GM23248 (cell line): ENCODE measurements at regions not wholly inside any gene's neighbourhood (a gene's known extent, or its start where the extent isn't known, plus 50 kb on each side); places are given as distances from the start of the nearest gene placed in this dataset.

Experiments used
- DNase-seq: peaks from one replicate; pipeline ENCODE4 v3.0.0-alpha.2; 2015
- H2AFZ ChIP-seq: fragments of 200-600 bp; sonication (generic); 2 replicates; pipeline ENCODE4 v1.6.1; 2016; ENCODE audit warnings: antibody characterized with exemption
- H3F3A ChIP-seq: fragments of 200-600 bp; sonication (generic); 2 replicates; pipeline ENCODE4 v1.6.1; 2016; ENCODE audit warnings: mild to moderate bottlenecking, antibody characterized with exemption, mixed run types; ENCODE audit not compliant: insufficient read depth
- H3K27ac ChIP-seq: fragments of 200-600 bp; sonication (generic); 2 replicates; pipeline ENCODE4 v1.5.1; 2016; ENCODE audit warnings: mild to moderate bottlenecking
- H3K27me3 ChIP-seq: fragments of 200-600 bp; sonication (generic); replicated peaks from 2 replicates; pipeline ENCODE4 v1.6.1; 2016; ENCODE audit warnings: mild to moderate bottlenecking; ENCODE audit not compliant: insufficient read depth
- H3K36me3 ChIP-seq: fragments of 200-600 bp; sonication (generic); 2 replicates; pipeline ENCODE4 v1.6.1; 2016; ENCODE audit warnings: low read depth, mild to moderate bottlenecking
- H3K4me1 ChIP-seq: fragments of 200-600 bp; sonication (generic); 2 replicates; pipeline ENCODE4 v1.6.1; 2016; ENCODE audit warnings: mild to moderate bottlenecking; ENCODE audit not compliant: insufficient read depth
- H3K4me2 ChIP-seq: fragments of 200-600 bp; sonication (generic); one replicate; pipeline ENCODE4 v1.6.1; 2016; ENCODE audit warnings: mild to moderate bottlenecking; ENCODE audit not compliant: unreplicated experiment
- H3K4me3 ChIP-seq: fragments of 200-600 bp; sonication (generic); 2 replicates; pipeline ENCODE4 v1.5.1; 2016; ENCODE audit warnings: mild to moderate bottlenecking
- H3K79me2 ChIP-seq: fragments of 200-600 bp; sonication (generic); 2 replicates; pipeline ENCODE4 v1.6.1; 2016; ENCODE audit warnings: mild to moderate bottlenecking; ENCODE audit not compliant: insufficient read depth
- H3K9ac ChIP-seq: fragments of 200-600 bp; sonication (generic); 2 replicates; pipeline ENCODE4 v1.6.1; 2016; ENCODE audit warnings: mild to moderate bottlenecking
- H3K9me2 ChIP-seq: fragments of 200-600 bp; sonication (generic); 2 replicates; pipeline ENCODE4 v1.6.1; 2016; ENCODE audit warnings: mixed run types, mild to moderate bottlenecking, moderate library complexity; ENCODE audit not compliant: insufficient read depth
- H3K9me3 ChIP-seq: fragments of 200-600 bp; sonication (generic); one replicate; pipeline ENCODE4 v1.6.1; 2017; ENCODE audit warnings: low read depth
- H4K20me1 ChIP-seq: fragments of 200-600 bp; sonication (generic); 2 replicates; pipeline ENCODE4 v1.6.0; 2016; ENCODE audit not compliant: insufficient read depth
- EZH2 ChIP-seq: fragments of 200-600 bp; sonication (generic); IDR thresholded peaks from 2 replicates; pipeline ENCODE4 v1.6.1; 2018; ENCODE audit warnings: antibody characterized with exemption, mild to moderate bottlenecking; ENCODE audit not compliant: insufficient read depth, poor library complexity, severe bottlenecking
- EZH2phosphoT487 ChIP-seq: fragments of 200-600 bp; sonication (generic); IDR thresholded peaks from 2 replicates; pipeline ENCODE4 v1.6.1; 2018; ENCODE audit warnings: antibody characterized with exemption, moderate library complexity, mild to moderate bottlenecking, low read depth; ENCODE audit not compliant: insufficient read depth
- WGBS, 2 experiments: methylation state at CpG; one replicate each; pipeline ENCODE4 v1.1.6; 2015 to 2017; ENCODE audit warnings: low lambda C conversion rate in 2 of 2, low coverage in 1 of 2; ENCODE audit errors: missing lambda C conversion rate in 2 of 2; 5-methylcytosine and 5-hydroxymethylcytosine counted together
- in situ Hi-C: fragments of 300-500 bp; cut with MboI; formaldehyde crosslinking; loops from 2 replicates; pipeline ENCODE4 v1.15.0; 2020

DNA sequence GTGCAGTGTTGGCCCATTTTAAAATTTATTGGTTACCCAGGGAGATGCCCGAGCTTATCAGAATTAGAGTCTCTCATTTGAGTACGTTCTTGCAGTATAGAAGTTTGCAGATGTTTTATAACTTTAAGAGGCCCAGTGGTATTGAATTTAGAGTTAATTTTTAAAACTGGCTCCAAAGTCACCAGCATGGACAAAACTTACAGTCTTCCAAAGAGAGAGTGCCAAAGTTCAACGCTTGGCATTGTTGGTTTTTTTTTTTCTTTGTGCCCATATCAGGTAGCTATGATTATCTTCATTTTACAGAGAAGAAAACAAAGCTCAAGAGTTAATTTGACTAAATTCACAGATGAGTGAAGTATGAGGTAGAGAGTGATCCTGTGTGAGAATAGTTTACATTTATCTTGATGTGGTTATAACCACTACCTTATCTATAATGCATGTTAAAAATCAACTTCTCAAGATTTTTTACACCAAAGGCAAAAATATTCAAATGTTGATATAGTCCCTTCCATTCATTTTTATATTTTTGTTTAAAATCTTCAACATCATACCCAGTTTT lies 273.7 kb upstream of the DMRT1 start:
- no peaks in the 10 kb centered on the region; the same call in 1 of the 2 replicates for H4K20me1 ChIP-seq
- in situ Hi-C loops: no loop called here
- H3K9me3 ChIP-seq: no peaks in the 10 kb centered on the region
- TF ChIP-seq EZH2 (no peak), EZH2phosphoT487 (no peak)
- no peak overlapping the region for H3K27ac ChIP-seq
- H3K4me2 ChIP-seq: no peak overlapping the region
- no peaks in the 10 kb centered on the region for H3K79me2 ChIP-seq
- H3K4me1 ChIP-seq: no peaks in the 10 kb centered on the region
- H3K9me2 ChIP-seq: no peaks in the 10 kb centered on the region
- no peak overlapping the region for H3K4me3 ChIP-seq
- no peak overlapping the region for H2AFZ ChIP-seq
- H3F3A ChIP-seq: no peaks in the 10 kb centered on the region
- H3K27me3 ChIP-seq: no peaks in the 10 kb centered on the region
- 21 to 32% methylated on average over 3 of the region's 3 CpGs for WGBS, 2 experiments
- DNase-seq: no peak
- H3K9ac ChIP-seq: no peak overlapping the region
- no peaks in the 10 kb centered on the region for H3K36me3 ChIP-seq

DNA sequence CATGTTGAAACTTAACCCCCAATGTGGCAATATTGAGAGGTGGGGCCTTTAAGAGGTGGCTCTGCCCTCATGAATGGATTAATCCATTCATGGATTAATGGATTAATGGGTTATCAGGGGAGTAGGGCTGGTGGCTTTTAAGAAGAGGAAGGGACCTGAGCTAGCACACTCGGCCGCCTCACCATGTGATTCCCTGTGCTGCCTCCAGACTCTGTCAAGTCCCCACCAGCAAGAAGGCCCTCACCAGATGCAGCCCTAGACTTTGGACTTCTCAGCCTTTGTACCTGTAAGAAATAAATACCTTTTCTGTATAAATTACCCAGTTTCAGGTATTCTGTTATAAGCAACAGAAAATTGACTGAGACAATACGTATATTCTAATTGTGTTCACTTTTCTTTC lies 272.2 kb upstream of the DMRT1 start:
- no peaks in the 10 kb centered on the region for H3K79me2 ChIP-seq
- no peak overlapping the region for H3K9ac ChIP-seq
- no peak overlapping the region for H2AFZ ChIP-seq
- no peak overlapping the region for H3K4me3 ChIP-seq
- H3K9me2 ChIP-seq: no peaks in the 10 kb centered on the region
- no peaks in the 10 kb centered on the region for H3K4me1 ChIP-seq
- no peak for TF ChIP-seq EZH2phosphoT487
- H3K9me3 ChIP-seq: no peaks in the 10 kb centered on the region
- no peak for DNase-seq
- H4K20me1 ChIP-seq: no peaks in the 10 kb centered on the region; the same call in 1 of the 2 replicates
- no peaks in the 10 kb centered on the region for H3K36me3 ChIP-seq
- no peaks in the 10 kb centered on the region for H3K27me3 ChIP-seq
- no peak overlapping the region for H3K4me2 ChIP-seq
- in situ Hi-C loops: no loop called here
- H3F3A ChIP-seq: no peaks in the 10 kb centered on the region
- H3K27ac ChIP-seq: no peak overlapping the region
- WGBS, 2 experiments: 62 to 72% methylated on average over 3 of the region's 3 CpGs

DNA sequence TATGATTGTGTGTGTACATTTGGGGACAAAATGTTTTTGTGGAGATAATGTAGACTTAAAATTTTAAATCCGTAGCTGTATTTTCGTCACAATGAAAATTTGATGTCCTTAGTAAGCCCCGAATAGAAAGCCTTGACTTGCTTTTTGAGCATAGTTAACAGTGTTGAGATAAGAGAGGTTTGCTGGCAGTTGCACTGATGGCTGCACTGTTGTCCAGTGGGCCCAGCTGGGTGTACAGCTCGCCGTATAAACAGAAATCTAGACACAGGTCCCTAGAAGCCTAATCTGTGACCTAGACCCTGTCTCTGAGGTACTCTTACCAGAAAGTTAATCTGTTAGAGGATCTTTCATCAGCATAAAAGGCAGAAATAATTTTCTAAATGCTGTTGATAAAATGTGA lies 271.3 kb upstream of the DMRT1 start:
- Histone ChIP-seq H3F3A (no peaks in the 10 kb centered on the region), H3K79me2 (no peaks in the 10 kb centered on the region), H4K20me1 (no peaks in the 10 kb centered on the region; the same call in 1 of the 2 replicates), H3K9me3 (no peaks in the 10 kb centered on the region), H3K27ac (no peak overlapping the region), H3K4me2 (no peak overlapping the region), H3K27me3 (no peaks in the 10 kb centered on the region), H3K9ac (no peak overlapping the region), H2AFZ (no peak overlapping the region), H3K4me1 (no peaks in the 10 kb centered on the region), H3K9me2 (no peaks in the 10 kb centered on the region), H3K4me3 (no peak overlapping the region), H3K36me3 (no peaks in the 10 kb centered on the region)
- no peak for DNase-seq
- TF ChIP-seq EZH2phosphoT487 (no peak), EZH2 (no peak)
- in situ Hi-C loops: no loop called here
- WGBS, 2 experiments: 61 to 68% methylated on average over 5 of the region's 5 CpGs

DNA sequence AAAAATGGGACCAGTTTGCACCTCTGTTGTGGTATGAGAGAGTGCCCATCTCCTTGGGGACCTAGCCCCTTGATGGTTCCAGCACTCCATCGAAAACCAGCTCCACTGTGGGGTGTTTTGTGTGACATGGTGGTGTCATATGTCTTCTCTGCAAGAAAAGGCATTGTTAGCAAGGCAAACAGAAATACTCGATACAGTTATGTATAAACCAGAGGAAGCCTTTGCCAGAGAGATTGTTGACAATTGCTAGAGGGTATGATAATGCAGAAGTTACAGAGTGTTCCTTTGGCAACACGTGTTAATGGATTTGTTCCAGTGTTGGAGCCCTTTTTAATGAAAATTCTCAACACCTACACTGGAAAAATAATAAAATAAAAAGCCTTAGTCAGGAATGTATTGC lies 270.4 kb upstream of the DMRT1 start:
- no peak overlapping the region for H3K9ac ChIP-seq
- no peak overlapping the region for H2AFZ ChIP-seq
- WGBS, 2 experiments: 13 to 16% methylated on average over 3 of the region's 3 CpGs
- H3K4me2 ChIP-seq: no peak overlapping the region
- no peaks in the 10 kb centered on the region for H3K9me3 ChIP-seq
- H3K27ac ChIP-seq: no peak overlapping the region
- in situ Hi-C loops: no loop called here
- no peak for DNase-seq
- H3F3A ChIP-seq: no peaks in the 10 kb centered on the region
- H3K4me1 ChIP-seq: no peaks in the 10 kb centered on the region
- no peak for TF ChIP-seq EZH2
- TF ChIP-seq EZH2phosphoT487: no peak
- H4K20me1 ChIP-seq: no peaks in the 10 kb centered on the region; the same call in 1 of the 2 replicates
- H3K36me3 ChIP-seq: no peaks in the 10 kb centered on the region
- H3K9me2 ChIP-seq: no peaks in the 10 kb centered on the region
- no peak overlapping the region for H3K4me3 ChIP-seq
- no peaks in the 10 kb centered on the region for H3K79me2 ChIP-seq
- H3K27me3 ChIP-seq: no peaks in the 10 kb centered on the region

DNA sequence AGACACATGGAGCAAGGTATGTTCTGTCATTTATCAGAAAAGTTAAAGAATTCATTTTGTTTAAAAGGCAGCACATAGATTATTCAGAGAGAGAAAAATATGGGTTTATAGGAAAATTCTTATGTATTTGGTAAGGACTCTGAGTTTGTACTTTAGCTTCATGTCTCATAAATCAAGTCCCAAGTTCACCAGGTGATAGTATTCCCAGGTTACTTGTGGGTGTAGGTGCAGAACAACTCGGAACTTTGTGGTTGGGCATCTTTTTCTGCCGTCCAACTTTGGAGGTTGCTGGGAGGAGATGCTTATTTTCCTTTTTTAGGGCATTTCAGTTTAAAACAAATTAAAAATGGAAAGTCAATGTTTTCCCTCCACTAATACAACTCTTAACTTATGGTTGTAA lies 269.8 kb upstream of the DMRT1 start:
- Histone ChIP-seq H3K36me3 (no peaks in the 10 kb centered on the region), H4K20me1 (no peaks in the 10 kb centered on the region; the same call in 1 of the 2 replicates), H3K9me3 (no peaks in the 10 kb centered on the region), H3F3A (no peaks in the 10 kb centered on the region), H3K4me3 (no peak overlapping the region), H3K27ac (no peak overlapping the region), H2AFZ (no peak overlapping the region), H3K9ac (no peak overlapping the region), H3K27me3 (no peaks in the 10 kb centered on the region), H3K9me2 (no peaks in the 10 kb centered on the region), H3K79me2 (no peaks in the 10 kb centered on the region), H3K4me2 (no peak overlapping the region), H3K4me1 (no peaks in the 10 kb centered on the region)
- in situ Hi-C loops: no loop called here
- 41 to 63% methylated on average over 2 of the region's 2 CpGs for WGBS, 2 experiments
- TF ChIP-seq EZH2phosphoT487 (no peak), EZH2 (no peak)
- DNase-seq: no peak
